SK-N-SH (cell line): ENCODE measurements at regions not wholly inside any gene's neighbourhood (a gene's known extent, or its start where the extent isn't known, plus 50 kb on each side); places are given as distances from the start of the nearest gene placed in this dataset.

Source experiments
- CTCF ChIA-PET: fragments of 300-600, 350-600 bp; formaldehyde crosslinking; extraction: SDS; loops from one replicate; lab custom pipeline; 2021; lab: Yijun Ruan, JAX
- POLR2A ChIA-PET: fragments of 350-600 bp; sonication (Branson Sonifier 250); formaldehyde crosslinking; extraction: SDS; loops from one replicate; lab custom pipeline; 2020; ENCODE audit warnings: antibody characterized with exemption, inconsistent platforms; lab: Yijun Ruan, JAX
- DNase-seq: peaks from one replicate; pipeline ENCODE4 v3.0.0; 2012
- H2AFZ ChIP-seq: fragments of 200-600 bp; sonication (generic); 2 replicates; pipeline ENCODE4 v1.8.1; 2016; ENCODE audit warnings: antibody characterized with exemption, mild to moderate bottlenecking, low read depth
- H3F3A ChIP-seq: fragments of 200-600 bp; sonication (generic); replicated peaks from 2 replicates; pipeline ENCODE3; 2016; ENCODE audit warnings: antibody characterized with exemption, mild to moderate bottlenecking; ENCODE audit not compliant: insufficient read depth
- H3K27ac ChIP-seq, 2 experiments: fragments of 200-500 bp in 1 of 2; fragments of 200-600 bp in 1 of 2; sonication (Bioruptor generic) in 1 of 2; sonication (generic), shearing (Covaris generic) in 1 of 2; 2 replicates each; pipeline versions ENCODE4 v1.5.1 to v1.6.1; 2014 to 2016; ENCODE audit warnings: low read depth in 2 of 2, inconsistent platforms in 1 of 2, low read length in 1 of 2, mild to moderate bottlenecking in 1 of 2, mixed read lengths in 1 of 2
- H3K27me3 ChIP-seq: fragments of 200-600 bp; sonication (generic), shearing (Covaris generic); 2 replicates; pipeline ENCODE4 v1.6.1; 2016; ENCODE audit warnings: mixed run types; ENCODE audit not compliant: insufficient read depth
- H3K36me3 ChIP-seq, 2 experiments: fragments of 200-500 bp in 1 of 2; fragments of 200-600 bp in 1 of 2; sonication (Bioruptor generic) in 1 of 2; sonication (generic) in 1 of 2; replicated peaks in 1 of 2; 2 replicates each; pipeline versions ENCODE3 to v1.5.1; 2014 to 2016; ENCODE audit warnings: low read length in 1 of 2, mild to moderate bottlenecking in 1 of 2; ENCODE audit not compliant: insufficient read depth in 2 of 2, control insufficient read depth in 1 of 2
- H3K4me1 ChIP-seq, 2 experiments: fragments of 200-500 bp in 1 of 2; fragments of 200-600 bp in 1 of 2; sonication (Bioruptor generic) in 1 of 2; sonication (generic), shearing (Covaris generic) in 1 of 2; 2 replicates each; pipeline versions ENCODE4 v1.5.1 to v1.6.1; 2014 to 2016; ENCODE audit warnings: low read depth in 1 of 2, low read length in 1 of 2, mixed run types in 1 of 2; ENCODE audit not compliant: insufficient read depth in 2 of 2, control insufficient read depth in 1 of 2
- H3K4me2 ChIP-seq: fragments of 200-600 bp; sonication (generic), shearing (Covaris generic); 2 replicates; pipeline ENCODE4 v1.6.1; 2017; ENCODE audit warnings: mixed run types
- H3K4me3 ChIP-seq, 2 experiments: fragments of 200-500 bp in 1 of 2; fragments of 200-600 bp in 1 of 2; sonication (Bioruptor generic) in 1 of 2; sonication (generic), shearing (Covaris generic) in 1 of 2; 2 replicates each; pipeline versions ENCODE4 v1.5.1 to v1.8.1; 2014 to 2016; ENCODE audit warnings: low read depth in 2 of 2, inconsistent platforms in 1 of 2, low read length in 1 of 2, mild to moderate bottlenecking in 1 of 2, mixed read lengths in 1 of 2, moderate library complexity in 1 of 2
- H3K79me2 ChIP-seq: fragments of 200-600 bp; sonication (generic); 2 replicates; pipeline ENCODE4 v1.8.1; 2017; ENCODE audit warnings: mild to moderate bottlenecking; ENCODE audit not compliant: insufficient read depth
- H3K9ac ChIP-seq: fragments of 200-600 bp; sonication (generic); 2 replicates; pipeline ENCODE4 v1.6.1; 2017; ENCODE audit warnings: mixed run types
- H3K9me2 ChIP-seq: fragments of 200-600 bp; sonication (generic); 2 replicates; pipeline ENCODE4 v1.6.1; 2017; ENCODE audit warnings: mixed run types
- H3K9me3 ChIP-seq: fragments of 200-600 bp; sonication (generic); 2 replicates; pipeline ENCODE4 v1.6.1; 2017; ENCODE audit warnings: mixed run types, mild to moderate bottlenecking, moderate library complexity
- H4K20me1 ChIP-seq: fragments of 200-600 bp; sonication (generic); 2 replicates; pipeline ENCODE4 v1.6.1; 2017; ENCODE audit warnings: mild to moderate bottlenecking, mixed run types; ENCODE audit not compliant: insufficient read depth
- EP300 ChIP-seq, 2 experiments: IDR thresholded peaks; 2 replicates each; pipeline versions ENCODE4 v1.4.0 to v1.6.1; 2012; ENCODE audit warnings: borderline replicate concordance in 1 of 2, low read depth in 1 of 2, low read length in 1 of 2
- EZH2phosphoT487 ChIP-seq: fragments of 200-600 bp; sonication (generic); IDR thresholded peaks from 2 replicates; pipeline ENCODE4 v1.6.1; 2017; ENCODE audit warnings: low read depth, mixed run types, mild to moderate bottlenecking, antibody characterized with exemption, moderate library complexity, borderline replicate concordance
- GABPA ChIP-seq: IDR thresholded peaks from 2 replicates; pipeline ENCODE4 v1.4.0; 2012; ENCODE audit warnings: low read depth, mild to moderate bottlenecking
- IRF3 ChIP-seq: fragments of 150-350 bp; IDR thresholded peaks from 2 replicates; pipeline ENCODE4 v1.6.1; 2016; ENCODE audit warnings: mild to moderate bottlenecking, low read depth, low read length
- MAX ChIP-seq: IDR thresholded peaks from 2 replicates; pipeline ENCODE4 v1.4.0; 2012; ENCODE audit warnings: low read depth
- MXI1 ChIP-seq: IDR thresholded peaks from 2 replicates; pipeline ENCODE4 v1.6.1; 2012; ENCODE audit warnings: mild to moderate bottlenecking, low read depth, low read length, improper control_type of control experiment
- POLR2AphosphoS5 ChIP-seq: IDR thresholded peaks from 2 replicates; pipeline ENCODE4 v1.6.1; 2012; ENCODE audit warnings: low read depth, low read length
- RCOR1 ChIP-seq: fragments of 150-350 bp; IDR thresholded peaks from 2 replicates; pipeline ENCODE4 v1.6.1; 2017; ENCODE audit warnings: antibody characterized with exemption, low read length
- SIN3A ChIP-seq: IDR thresholded peaks from 2 replicates; pipeline ENCODE4 v1.6.1; 2012; ENCODE audit warnings: low read depth, mild to moderate bottlenecking, low read length, moderate library complexity, borderline replicate concordance
- USF1 ChIP-seq: IDR thresholded peaks from 2 replicates; pipeline ENCODE4 v1.4.0; 2012; ENCODE audit warnings: low read depth, borderline replicate concordance
- USF2 ChIP-seq: fragments of 150-350 bp; IDR thresholded peaks from 2 replicates; pipeline ENCODE4 v1.6.1; 2017; ENCODE audit warnings: antibody characterized with exemption, low read length, low read depth, borderline replicate concordance
- YY1 ChIP-seq: IDR thresholded peaks from 2 replicates; pipeline ENCODE4 v1.4.0; 2012; ENCODE audit warnings: low read depth, mild to moderate bottlenecking
- ZBTB33 ChIP-seq: IDR thresholded peaks from 2 replicates; pipeline ENCODE4 v1.4.0; 2012; ENCODE audit warnings: low read depth, borderline replicate concordance
- whole genome bisulfite sequencing: methylation state at CpG from one replicate; pipeline ENCODE4 v1.1.6; 2017; ENCODE audit warnings: low lambda C conversion rate; 5-methylcytosine and 5-hydroxymethylcytosine counted together

- DNase-seq = no peak
- Histone ChIP-seq H3F3A (no peaks in the 10 kb centered on the region), H3K27ac (no peak overlapping the region), H3K27me3 (no peaks in the 10 kb centered on the region), H4K20me1 (no peaks in the 10 kb centered on the region), H3K9me2 (no peaks in the 10 kb centered on the region), H3K79me2 (no peaks in the 10 kb centered on the region), H2AFZ (no peak overlapping the region), H3K4me3 (no peak overlapping the region), H3K9me3 (no peaks in the 10 kb centered on the region), H3K4me2 (no peak overlapping the region), H3K36me3 (no peaks in the 10 kb centered on the region), H3K9ac (no peak overlapping the region), H3K4me1 (no peaks in the 10 kb centered on the region)
- CTCF ChIA-PET = no interaction called here
- TF ChIP-seq IRF3 = no peak
- TF ChIP-seq EZH2phosphoT487 = no peak
- TF ChIP-seq USF2 = no peak
- TF ChIP-seq RCOR1 = no peak
- no peak for TF ChIP-seq MXI1
- TF ChIP-seq POLR2AphosphoS5 = no peak
- 2% methylated on average over 2 of the region's 2 CpGs for WGBS
- POLR2A ChIA-PET = no interaction called here
Observed at GRCh38 chr4:45475548-45475947, 648.3 kb downstream of the GABRG1 start.

GRCh38 chr4:45472490-45472889, 651.4 kb downstream of the GABRG1 start:
- CTCF ChIA-PET = interaction anchor here (0.6 to 0.9 kb wide), 2 partner anchors 19 to 613 kb away, joined by 3 read pairs; no protein-coding TSS in a partner anchor
- Histone ChIP-seq H3K9ac (no peak overlapping the region), H3K4me2 (no peak overlapping the region), H3K9me2 (no peaks in the 10 kb centered on the region), H3K27me3 (no peaks in the 10 kb centered on the region), H3F3A (no peaks in the 10 kb centered on the region), H3K4me1 (no peaks in the 10 kb centered on the region), H3K9me3 (no peaks in the 10 kb centered on the region), H3K79me2 (no peaks in the 10 kb centered on the region), H3K27ac (no peak overlapping the region), H4K20me1 (no peaks in the 10 kb centered on the region), H2AFZ (no peak overlapping the region), H3K4me3 (no peak overlapping the region), H3K36me3 (no peaks in the 10 kb centered on the region)
- 0% methylated on average over 1 of the region's 3 CpGs for WGBS
- DNase-seq = no peak
- TF ChIP-seq SIN3A (no peak), GABPA (no peak), MAX (no peak), USF1 (no peak), EP300 (IDR thresholded peaks at IDR 0.05; ENCODE audit: borderline replicate concordance in 1 of 2, low read depth in 1 of 2, low read length in 1 of 2) (no peak), ZBTB33 (no peak), YY1 (no peak)
- POLR2A ChIA-PET = no interaction called here
